Iris pigment epithelial cell (primary cell): ENCODE measurements at regions not wholly inside any gene's neighbourhood (a gene's known extent, or its start where the extent isn't known, plus 50 kb on each side); places are given as distances from the start of the nearest gene placed in this dataset.
A peak's percentile ranks its signal among the peaks of the same experiment; 100 is the strongest.

ENCODE experiments used
- DNase-seq: peaks from one replicate; pipeline ENCODE4 v3.0.0-alpha.2; 2011; ENCODE audit warnings: low read depth

DNA sequence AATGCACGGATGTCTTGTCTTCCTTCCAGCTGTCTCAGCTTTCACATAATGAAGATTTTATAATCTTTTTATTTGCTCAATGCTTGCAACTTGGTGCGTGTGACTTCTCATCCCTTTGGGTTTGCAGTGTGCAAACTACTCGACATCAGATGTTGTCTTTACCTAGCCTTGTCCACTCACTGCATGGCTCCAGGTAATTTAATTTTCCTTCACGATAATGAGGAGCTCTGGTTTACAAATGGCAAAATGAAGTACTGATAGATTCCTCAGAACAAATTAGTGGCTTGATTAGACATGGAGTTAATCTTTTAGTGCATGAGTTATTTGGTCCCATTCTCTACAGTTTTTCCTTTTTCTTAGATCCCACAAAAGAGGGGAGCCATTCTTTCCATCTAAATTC lies 603.0 kb downstream of the CCDC171 start:
- DNase-seq: no peak

DNA sequence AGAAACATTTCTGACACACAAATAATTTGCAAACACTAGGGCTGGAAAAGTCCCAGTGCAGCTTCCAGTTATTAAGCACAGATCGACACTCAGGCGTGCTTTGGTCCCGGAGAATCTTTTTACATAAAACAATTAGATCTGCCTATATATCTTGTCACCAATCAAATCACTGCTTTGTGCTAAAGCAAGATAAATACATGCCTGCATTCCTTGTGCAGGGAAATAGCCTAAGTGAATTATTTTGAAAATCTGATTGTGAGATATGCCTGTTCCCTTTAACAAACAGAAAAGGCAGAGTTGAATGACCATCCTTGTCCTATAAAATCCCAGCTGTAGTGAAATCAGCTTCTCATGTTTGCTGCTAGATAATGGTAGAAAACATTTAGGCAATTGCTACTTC lies 604.4 kb downstream of the CCDC171 start:
- DNase-seq: no peak

DNA sequence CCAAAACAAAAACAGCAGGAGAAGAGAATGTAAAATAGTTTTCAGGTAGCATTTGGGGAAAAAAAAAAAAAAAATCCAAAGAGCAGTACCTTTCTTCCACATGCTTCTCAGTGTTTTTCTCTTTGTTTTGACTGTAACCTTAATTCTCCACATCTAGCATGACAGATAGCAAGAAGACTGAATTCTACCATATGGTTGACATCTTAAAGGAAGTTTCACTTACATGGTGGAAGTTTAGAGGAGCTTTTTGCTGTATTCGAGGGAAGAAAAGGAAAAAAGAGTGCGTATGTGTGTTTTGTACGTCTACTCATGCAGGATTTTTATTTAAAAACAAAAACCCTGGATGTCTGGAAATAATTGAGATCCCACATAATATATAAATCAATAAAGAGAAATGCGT lies 604.8 kb downstream of the CCDC171 start:
- DNase-seq: no peak

DNA sequence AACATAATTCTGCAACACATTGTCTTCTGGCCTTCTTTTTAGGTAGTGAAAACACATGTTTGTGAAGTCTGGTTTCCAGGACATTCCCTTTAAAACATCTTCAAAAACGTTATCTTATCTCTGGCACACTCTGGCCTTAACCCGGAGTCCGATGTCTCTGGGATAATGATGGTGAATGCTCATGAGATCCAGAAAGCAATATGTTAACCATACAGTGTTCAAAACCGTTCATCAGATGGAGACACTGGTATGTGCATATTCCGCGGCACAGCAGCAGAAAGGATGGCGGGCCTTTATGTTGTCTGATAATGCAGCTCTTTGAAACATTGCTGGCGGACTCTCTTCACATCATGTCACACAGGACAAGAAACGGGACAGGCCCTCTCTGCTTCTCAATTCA lies 605.2 kb downstream of the CCDC171 start:
- DNase-seq: no peak

DNA sequence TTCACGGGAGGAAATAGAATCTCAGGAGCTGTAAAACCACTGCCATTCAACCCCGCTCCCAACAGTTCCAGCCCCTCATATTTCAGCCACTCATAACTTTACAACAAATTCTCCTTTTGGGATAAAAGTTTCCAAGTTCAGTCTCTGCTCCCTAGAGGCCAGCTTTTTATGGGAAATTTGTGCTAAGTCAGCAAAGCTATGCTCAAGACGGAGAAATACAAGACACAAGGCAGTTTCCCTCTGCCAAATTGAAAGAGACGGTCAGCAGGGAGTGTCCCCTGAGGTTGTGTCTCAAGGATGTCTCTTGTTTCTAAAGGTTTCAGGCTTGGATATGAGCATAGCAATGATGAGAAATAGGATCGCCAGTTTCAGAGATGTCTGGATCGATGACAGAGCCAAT lies 608.6 kb downstream of the CCDC171 start:
- DNase-seq: no peak

DNA sequence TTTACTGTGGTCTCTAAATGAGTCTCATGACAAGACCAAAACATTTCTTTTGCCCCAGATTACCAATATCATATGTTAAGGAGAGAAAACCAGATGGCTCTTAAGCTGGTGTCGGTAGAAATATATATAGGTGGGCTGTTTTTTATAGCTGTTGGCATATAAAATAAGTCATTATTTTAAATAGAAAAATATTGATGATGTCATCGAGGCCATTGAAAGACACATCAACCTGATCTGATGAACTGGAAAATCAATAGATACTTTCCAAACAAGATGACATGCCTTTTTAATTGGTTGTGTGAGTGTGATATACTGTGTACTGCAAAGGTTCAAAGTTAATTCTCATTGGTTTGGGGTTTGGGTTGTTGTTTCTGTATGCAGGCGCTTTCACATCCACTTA lies 617.3 kb downstream of the CCDC171 start:
- no peak for DNase-seq

DNA sequence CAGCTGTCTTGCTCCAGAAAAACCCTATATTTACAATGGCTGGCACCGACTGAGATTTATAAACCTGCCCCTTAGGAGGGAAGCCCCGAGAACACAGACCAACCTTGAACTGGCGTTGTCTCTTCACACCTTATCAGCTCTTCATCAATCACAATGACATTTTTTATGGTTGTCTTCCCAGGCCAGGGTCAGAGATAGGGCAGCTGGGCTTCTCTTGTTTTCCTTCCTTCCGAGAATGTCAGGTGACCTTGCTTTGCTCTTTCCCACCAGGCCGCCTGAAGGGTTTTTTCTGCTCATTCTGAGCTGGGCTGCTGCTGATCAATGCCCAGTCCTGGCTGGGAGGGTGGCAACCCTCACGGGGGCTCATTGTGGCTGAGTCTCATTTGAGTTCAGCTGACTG lies 619.1 kb downstream of the CCDC171 start:
- DNase-seq: no peak

DNA sequence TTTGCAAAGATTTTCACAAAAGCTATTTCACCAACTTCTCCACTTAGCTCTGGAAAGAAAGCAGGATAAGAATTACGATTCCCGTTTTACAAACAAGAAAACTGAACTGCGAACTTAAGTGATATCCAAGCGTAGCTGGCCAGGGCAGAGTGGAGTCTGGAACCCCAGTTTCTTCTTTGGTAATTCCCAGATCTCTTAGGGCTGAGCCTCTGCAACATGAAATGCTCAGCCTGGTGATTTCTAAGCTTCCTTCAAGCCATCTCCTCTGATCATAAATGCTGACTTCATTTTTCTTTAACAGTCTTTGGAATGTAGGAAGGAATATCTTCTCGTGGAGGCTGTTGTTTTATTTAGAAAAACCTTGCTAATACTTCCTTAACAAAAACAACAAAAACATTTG lies 620.0 kb downstream of the CCDC171 start:
- DNase-seq: no peak

DNA sequence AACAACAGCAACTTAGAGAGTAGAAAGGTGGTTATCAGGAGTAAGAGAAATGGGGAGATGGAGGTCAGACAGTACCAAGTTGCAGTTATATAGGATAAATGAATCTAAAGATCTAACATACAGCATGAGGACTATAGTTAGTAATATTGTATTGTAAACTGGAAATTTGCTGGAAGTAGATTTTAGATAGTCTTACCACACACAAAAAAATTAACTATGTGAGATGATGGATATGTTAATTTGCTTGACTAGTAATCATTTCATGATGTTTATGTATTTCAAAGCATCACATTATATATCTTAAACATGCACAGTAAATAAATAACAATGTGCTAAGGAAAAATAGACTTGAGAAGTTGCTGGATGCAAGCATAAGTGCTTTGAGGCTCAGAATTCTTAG lies 622.1 kb downstream of the CCDC171 start:
- DNase-seq: no peak

DNA sequence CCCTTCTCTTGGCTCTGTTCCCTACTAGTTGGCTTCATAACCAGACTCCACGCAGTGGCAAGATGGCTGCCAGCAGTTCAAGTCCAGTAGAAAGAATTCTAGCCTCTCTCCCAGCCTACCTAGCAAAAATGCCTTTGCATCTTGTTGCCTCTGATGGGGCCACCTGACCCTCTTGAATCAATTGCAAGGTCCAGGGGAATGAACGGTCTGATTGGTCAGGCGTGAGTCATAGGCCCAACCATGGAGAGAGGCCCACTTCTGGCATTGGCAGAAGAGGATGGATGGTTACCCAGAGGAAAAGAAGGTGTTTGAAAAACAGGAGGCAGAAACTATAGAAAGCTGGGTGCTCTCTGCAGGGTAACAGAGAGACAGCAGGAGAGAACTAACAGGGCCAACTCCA lies 622.6 kb downstream of the CCDC171 start:
- no peak for DNase-seq

DNA sequence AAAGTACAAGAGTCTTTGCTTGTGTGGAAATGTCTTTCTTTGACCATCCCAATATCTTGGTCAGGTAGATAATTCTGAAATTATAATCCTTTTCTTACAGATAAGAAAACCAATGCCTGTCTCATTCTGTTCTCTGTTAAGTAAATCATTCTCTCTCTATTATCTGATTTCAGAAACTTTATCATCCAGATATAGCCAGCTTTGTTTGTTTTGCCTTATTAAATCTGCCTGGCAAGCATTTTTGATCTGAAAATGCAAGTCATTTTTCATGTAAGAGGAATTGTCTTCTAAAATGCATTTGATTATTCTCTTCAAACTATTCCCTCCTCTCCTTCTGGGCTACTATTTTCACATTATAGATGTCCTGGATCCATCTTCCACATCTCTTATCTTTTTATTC lies 625.5 kb downstream of the CCDC171 start:
- DNase-seq: no peak

DNA sequence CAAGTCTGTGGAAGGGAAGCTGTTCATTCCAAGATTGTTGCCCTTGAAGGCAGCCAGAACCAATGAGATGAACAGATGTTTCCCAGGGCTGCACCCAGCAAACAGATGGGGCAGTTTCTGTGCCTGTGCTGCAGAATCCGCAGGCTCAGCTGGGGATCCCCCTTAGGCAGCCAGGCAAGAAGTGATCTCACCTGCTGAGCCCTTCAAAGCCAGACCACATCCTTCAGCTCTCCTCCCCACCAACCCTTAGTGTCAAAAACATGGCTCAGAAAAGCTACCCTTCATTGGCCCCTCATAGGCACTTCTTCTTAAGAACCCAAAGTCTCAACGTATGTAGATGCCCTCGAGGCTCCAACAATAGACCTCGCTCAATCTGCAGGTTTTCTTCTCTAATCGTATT lies 626.7 kb downstream of the CCDC171 start:
- no peak for DNase-seq

DNA sequence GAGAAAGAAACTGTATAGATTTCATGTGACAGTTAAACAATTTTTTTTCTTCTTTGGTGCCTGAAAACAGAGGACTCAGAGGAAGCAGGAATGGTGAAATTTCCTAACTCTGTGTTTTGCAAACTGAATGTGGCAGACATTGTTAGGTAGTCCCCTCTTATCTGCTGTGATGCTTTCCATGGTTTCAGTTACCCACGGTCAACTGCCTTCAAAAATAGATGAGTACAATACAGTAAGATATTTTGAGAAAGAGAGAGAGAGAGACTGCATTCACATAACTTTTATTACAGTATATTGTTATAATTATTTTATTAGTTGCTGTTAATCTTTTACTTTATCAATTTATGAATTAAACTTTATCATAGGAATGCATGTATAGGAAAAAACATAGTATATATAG lies 627.2 kb downstream of the CCDC171 start:
- DNase-seq: no peak

DNA sequence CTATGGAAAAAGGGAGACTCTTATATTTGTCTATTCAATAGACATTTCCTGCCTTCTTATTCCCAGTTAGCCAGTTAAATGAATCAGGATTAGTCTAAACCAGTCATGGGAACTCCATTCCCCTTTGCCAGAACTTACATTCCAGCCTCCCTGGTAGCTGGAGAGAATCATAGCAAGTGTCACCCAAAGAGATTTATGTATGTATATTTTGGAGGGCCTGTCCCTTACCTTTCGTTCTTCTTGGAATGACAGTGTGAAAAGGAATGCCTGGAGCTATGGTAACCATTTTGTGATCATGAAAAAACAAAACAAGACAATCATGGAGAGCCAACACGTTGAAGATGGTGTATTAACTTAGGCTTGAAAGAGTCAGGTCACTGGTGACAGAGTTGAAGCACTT lies 627.7 kb downstream of the CCDC171 start:
- no peak for DNase-seq

DNA sequence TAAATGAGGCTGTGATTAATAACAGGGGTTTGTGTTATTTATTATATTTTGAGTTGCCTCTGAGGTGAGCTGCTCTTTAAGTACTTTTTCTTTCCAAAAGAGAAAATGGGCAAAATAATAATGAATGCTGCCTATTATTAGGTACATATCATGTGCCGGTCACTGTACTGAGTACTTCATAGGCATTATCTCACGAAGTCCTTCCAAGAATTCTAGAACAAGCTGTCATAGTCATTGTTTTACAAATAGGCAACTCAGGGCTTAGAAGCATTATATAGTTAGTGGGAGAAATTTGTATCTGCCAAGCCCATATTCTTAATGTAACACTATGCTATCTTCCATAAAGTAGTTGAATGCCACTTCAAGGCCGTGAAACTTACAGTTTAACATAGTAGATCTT lies 628.7 kb downstream of the CCDC171 start:
- DNase-seq: no peak

DNA sequence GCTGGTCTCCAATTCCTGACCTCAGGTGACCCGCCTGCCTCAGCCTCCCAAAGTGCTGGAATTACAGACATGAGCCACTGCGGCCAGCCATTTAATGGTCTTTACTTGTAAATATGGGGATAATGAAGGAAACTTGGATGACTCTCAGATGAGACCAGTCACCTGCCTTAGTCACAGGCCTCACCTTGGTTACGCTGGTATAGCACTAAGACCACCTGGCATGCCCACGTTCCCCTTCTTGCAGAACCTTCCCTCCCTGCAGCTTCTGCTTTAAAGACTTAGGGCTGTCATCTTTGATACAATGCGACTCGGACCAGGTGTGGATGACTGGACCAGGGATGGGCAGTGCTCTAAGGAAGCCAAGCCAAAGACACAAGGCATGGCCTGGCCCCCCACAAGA lies 629.9 kb downstream of the CCDC171 start:
- DNase-seq: no peak

DNA sequence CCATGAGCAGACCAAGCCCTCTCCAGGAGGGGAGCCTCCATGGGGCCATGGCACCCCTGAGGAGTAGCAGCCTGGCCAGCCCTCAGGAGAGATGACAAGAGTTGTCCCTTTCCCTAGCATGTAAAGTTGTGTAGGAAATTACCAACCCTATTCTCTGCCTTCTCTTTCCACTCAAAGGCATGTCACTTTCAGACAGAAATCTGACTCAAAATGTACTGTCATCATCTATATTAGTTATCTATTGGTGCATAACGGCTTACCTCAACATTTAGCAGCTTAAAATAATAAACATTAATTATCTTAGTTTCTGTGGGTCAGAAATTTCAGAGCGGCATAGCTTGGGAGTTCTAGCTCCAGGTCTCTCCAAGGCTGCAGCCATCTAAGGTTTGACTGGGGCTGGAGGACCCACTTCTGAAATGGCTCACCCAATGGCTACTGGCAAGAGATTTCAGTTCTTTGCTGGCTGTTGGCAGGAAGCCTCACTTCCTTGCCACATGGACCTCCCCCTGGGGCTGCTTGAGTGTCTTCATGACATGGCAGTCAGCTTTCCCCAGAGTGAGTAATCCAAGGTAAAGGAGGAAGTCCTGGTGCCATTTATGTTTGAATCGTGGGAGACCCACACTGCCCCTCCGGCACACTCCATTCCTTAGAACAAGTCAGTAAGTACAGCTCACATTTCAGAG lies 632.3 kb downstream of the CCDC171 start:
- peak; percentile 44 for DNase-seq

DNA sequence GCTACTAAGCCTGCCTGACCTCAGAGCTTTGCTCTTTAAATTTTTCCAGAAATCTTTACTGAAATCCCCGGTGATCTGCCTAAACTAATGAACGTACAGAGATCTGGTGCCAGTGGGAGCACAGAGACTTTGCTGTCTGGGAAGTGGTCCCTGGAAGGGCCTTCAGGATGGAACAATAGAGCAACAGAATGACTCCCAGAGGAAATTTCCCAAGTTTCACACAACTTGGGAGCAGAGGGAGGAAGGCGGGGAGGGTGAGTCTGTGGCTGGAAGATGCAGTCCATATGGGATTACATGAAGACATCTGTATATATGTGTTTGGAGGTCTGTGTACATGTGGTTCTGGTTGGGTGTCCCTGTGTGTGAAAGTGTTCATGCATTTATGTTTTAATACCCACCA lies 638.3 kb downstream of the CCDC171 start:
- DNase-seq: no peak

DNA sequence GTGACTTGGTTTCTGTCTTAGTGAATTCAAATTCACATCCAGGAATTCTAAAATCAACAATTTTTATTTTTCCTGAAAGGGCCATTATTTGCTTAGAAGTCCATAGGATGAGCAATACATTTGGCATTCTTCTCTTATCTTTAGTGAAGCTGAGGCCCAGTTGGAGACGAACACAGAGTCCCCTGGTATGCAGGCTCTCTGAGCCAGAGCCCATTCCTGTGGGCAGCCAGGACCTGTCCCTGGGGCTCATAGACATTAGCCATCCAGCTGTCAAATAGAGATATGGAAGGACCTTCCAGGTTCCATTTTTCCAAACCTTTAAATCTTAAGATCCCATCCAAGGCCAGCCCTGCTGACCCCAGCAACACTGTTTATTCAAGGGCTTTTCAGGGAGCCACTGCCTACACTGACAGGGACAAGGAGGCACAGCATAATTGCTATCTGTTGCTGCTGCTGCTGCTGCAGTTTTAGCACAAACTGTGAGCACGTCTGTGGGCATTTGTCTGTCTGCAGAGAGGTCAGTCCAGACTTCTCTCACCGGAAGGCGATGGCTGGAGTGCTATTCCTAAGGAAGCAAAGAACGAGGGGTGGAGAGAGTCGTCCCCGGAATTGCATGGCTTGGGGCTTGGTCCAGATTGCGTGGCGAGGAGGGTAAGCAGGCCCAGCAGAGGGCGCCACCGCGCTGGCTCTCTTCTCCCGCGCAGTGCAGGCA lies 639.0 kb downstream of the CCDC171 start:
- DNase-seq: peak; percentile 89

DNA sequence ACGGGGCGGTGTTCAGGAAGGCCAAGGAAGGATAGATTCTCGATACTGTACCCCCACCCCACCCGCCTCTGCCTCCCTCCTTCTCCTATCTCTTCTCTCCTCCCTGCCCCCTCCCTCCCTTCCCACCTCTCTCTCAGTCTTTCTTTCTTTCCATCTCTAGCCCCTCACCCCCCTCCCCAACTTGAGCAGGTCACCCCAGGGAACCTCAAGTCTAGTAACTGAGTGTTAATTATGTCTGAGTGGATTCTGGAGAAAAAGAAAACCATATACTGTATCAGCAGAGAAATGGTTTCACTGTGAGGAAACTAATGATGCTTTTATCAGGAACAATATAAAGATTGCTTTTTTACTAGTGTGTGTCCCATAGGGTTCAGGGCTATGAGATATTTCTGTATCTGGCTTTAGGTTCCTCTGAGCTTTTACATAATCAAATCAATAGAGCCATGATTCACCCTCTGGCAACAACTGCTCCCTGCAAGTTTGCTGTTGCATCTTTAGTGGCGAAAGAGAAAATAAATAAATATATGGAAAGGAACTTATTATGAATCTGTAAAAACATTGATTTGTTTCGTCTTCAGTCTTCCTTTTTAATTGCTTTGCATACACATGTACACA lies 639.7 kb downstream of the CCDC171 start:
- DNase-seq: peak; percentile 83

DNA sequence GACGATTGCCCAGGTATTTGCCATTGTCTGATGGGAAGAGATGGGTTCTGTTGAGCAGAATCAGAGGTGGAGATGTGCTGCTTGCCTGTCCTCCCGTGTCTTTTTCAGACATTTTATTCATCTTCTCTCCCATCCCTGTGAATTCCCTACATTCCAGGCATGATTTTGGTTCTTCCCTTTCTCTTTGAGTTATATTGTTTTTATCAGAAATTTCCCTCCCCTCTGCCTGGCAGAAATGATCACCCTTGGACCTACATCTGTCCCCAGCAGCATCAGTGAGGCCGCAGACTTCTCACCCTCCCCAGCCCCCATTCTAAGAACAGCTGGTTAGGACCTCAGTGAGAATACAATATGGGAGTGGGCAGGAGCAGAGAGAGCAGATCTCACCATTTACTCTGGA lies 640.2 kb downstream of the CCDC171 start:
- DNase-seq: no peak

DNA sequence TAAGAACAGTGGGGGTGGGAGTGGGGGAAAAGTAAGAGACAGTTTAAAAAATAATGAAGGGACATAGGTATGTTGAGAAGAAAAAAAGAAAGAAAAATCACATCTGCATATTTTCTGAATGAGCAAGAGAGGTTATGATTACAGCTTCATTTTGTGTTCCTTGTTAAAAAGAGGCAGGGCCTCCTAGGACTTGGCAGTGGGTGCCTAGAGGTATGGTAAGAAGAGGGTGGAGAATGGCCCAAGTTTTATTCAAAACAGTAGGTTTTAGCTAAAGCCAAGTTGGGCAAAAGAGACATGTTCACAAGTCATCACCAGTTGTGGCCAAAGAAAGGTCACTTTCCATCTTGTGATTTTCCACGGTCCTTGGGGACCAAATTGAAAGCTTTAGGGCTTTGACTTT lies 643.4 kb downstream of the CCDC171 start:
- DNase-seq: no peak

DNA sequence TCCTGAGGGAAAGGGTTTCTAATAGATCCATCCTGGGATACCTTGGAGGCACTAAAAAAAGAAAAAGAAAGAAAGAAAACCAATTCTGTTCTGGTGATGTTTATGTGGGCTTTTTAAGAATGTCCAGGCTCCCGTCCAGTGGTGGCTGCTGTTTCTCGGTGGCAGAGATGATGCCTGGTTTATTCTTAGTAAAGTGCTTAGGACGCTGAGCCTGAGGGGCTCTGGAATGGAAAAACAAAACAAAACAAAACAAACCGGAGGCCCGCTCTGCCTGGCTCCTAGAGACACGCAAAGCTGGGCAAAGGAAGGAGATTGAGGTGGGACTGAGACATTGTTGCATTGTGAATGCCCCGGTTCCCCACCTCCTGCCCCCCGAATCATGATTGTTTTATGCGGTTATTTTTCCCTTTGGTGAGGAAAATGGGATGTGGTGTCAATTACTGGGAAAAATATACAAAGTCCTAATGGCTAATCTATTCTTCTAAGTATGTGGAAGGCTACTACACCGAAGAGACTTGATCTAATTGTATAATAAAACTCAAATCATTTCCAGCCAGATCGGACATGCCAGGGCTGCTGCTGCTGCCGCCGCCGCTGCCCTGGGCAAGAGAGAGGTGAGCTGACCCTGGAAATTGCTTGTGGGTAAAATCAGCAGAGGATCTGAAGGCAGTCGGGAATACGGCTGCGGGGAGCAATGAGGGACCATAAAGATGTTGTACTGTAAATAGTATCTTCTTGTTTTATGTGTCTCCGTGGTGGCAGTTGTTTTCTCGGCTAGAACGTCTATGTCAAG lies 644.9 kb downstream of the CCDC171 start:
- DNase-seq: no peak
